Left lobe of liver (tissue), 2 donors: ENCODE measurements at regions not wholly inside any gene's neighbourhood (a gene's known extent, or its start where the extent isn't known, plus 50 kb on each side); places are given as distances from the start of the nearest gene placed in this dataset.

Source experiments
- ATAC-seq: fragments of 200-7000 bp; cut with Tn5 transposase; one replicate; pipeline ENCODE4 v1.9.1; 2020; ENCODE audit warnings: mild to moderate bottlenecking, moderate library complexity
- DNase-seq: peaks from one replicate; pipeline ENCODE4 v3.0.0-alpha.2; 2020; ENCODE audit warnings: low spot score
- donor health status: DM: no; HTN: no; CAD: no; lungs with moderate emphysema.
- donor health status: DM: no; HTN: yes; CAD: no.

- ATAC-seq (no peak), DNase-seq (no peak)
Observed at GRCh38 chr1:232483826-232484225, 146.1 kb downstream of the SIPA1L2 start.

- ATAC-seq = no peak
- no peak for DNase-seq
Observed at GRCh38 chr1:232481091-232481490, 148.8 kb downstream of the SIPA1L2 start.

DNA sequence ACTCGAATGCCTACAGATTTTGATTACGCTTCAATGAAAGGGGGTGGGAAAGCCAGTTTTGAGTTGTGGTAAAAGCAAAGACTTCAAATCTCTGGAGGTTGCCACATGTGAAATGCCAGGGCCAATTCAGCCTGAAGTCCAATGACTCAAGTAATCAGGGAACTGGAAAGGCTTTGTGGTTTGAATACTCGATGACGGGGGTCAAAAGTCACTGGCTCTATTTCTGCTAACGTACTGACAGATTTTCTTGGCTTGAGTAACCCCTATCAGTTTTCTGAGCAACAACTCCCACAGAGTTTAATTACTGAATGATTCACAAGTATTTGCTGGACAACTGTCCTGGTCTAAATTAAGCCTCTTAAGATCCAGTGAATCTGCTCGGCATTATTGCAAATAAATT is 152.2 kb downstream of the SIPA1L2 start:
- ATAC-seq = no peak
- no peak for DNase-seq

- ATAC-seq (no peak), DNase-seq (no peak)
Observed at GRCh38 chr1:232476538-232476950, 153.4 kb downstream of the SIPA1L2 start.

GRCh38 chr1:232474826-232475225 is 155.1 kb downstream of the SIPA1L2 start:
- DNase-seq = no peak
- ATAC-seq = no peak

GRCh38 chr1:232473900-232474299 is 156.0 kb downstream of the SIPA1L2 start:
- ATAC-seq (no peak), DNase-seq (no peak)

- DNase-seq (no peak), ATAC-seq (no peak)
Observed at GRCh38 chr1:232473324-232473723, 156.6 kb downstream of the SIPA1L2 start.

GRCh38 chr1:232472485-232473041 is 157.4 kb downstream of the SIPA1L2 start:
- no peak for ATAC-seq
- DNase-seq = no peak

GRCh38 chr1:232471250-232471649 is 158.7 kb downstream of the SIPA1L2 start:
- ATAC-seq (no peak), DNase-seq (no peak)

DNA sequence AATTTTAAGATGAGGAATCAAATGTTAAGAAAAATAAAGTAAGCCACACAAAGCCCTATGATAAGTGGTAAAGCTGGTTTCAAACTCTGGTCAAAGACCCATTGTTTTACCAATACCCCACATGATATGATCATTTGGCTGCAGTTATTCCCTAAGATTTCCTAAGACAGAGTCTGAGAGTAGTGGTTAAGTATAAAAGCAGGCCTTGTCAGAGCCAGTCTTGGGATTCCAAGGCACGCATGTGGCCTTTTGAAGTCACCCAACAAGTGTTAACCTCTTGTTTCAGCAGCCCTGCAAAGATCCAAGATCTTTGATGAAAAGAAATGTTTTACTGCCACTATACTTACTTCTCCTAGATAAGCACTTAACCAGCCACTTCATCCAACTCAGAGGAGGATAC is 159.2 kb downstream of the SIPA1L2 start:
- DNase-seq (no peak), ATAC-seq (no peak)

GRCh38 chr1:232468249-232468648 is 161.7 kb downstream of the SIPA1L2 start:
- DNase-seq (no peak), ATAC-seq (no peak)

DNA sequence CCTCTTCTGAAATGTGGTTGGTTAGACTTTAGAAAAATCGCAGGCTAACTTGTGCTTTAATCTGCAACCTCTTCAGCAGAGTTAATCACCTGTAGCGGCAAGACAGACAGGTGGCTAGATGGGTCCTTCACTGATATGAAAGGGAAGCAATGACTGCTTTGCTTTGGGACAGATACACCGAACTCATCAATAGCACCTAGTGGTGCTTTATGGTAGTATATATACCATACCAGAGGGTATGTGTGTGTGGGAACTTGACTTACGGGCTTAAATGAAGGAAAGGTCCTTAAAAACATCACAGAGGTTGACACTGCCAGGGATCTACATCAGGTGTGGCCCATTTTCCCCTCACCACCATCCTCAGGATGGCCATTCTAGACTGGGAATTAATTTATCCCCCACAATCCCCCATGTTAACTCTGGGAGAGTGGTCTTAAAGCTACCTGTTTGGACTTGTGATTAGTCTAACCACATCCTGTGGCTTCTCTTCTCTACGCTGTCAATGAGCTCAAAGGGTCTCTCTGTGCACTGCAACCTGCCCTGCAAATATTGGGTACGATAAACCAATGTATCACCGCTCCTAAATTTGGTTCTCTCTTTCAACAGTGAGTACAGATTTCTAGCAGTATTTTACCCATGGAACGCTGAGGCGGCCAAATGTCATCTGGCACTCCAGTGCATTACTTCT is 162.7 kb downstream of the SIPA1L2 start:
- DNase-seq = no peak
- no peak for ATAC-seq

- DNase-seq (no peak), ATAC-seq (no peak)
Observed at GRCh38 chr1:232464325-232464724, 165.6 kb downstream of the SIPA1L2 start.

GRCh38 chr1:232463225-232463624 is 166.7 kb downstream of the SIPA1L2 start:
- DNase-seq = no peak
- no peak for ATAC-seq

- DNase-seq = no peak
- ATAC-seq = no peak
Observed at GRCh38 chr1:232462213-232462612, 167.7 kb downstream of the SIPA1L2 start.

- ATAC-seq (no peak), DNase-seq (no peak)
Observed at GRCh38 chr1:232459826-232460225, 170.1 kb downstream of the SIPA1L2 start.

DNA sequence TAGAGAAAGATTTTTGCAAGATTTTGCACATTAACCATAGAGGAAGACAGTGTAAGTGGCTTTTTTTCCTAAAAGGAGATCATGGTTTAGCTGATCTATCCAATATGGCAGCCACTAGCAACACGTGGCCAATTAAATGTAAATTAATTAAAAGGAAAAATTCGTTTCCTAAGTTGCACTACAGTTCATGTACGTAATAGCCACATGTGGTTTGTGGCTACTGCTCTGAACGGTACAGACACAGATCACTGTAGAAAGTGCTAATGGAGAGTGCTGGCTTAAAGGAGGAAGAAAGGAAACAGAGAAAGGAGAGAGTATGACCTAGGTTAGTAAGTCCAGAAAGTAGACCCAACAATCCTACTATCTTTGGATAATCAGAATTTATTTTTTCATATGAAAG is 170.8 kb downstream of the SIPA1L2 start:
- DNase-seq (no peak), ATAC-seq (no peak)

GRCh38 chr1:232457595-232457994 is 172.3 kb downstream of the SIPA1L2 start:
- DNase-seq = no peak

GRCh38 chr1:232456714-232457113 is 173.2 kb downstream of the SIPA1L2 start:
- ATAC-seq (no peak), DNase-seq (no peak)

More at GRCh38 chr1:232457595-232457994, 172.3 kb downstream of the SIPA1L2 start:
- no peak for ATAC-seq

DNA sequence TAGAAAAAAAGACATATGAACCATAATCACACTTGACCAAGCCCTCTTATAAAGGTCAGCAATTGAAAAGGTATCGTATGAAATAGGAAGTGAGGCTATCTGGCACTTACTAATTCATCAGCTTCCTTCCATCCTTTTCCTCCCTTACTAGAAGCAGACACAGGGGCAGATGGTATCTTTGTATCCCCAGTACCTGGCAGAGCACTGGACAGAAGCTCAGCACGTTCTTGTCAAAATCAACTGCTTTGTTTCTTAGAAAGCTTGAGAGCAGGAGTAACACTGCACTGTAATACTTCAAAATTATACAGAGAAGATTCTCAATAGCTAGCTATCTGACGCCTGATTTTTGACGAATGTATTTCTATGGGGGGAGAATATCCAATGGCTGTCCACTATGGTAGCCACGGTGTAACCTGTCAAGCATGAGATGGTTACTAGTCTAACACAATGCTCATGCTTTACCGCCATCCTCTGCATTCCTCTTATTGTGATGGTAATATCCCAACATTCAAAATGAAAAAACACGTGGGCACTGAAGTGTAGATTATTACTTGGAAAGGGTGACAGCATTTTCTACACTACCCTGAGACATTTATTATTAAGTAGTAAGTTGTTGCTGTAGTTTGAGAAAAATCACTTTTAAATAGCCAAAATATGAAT is 175.6 kb downstream of the SIPA1L2 start:
- no peak for DNase-seq
- ATAC-seq = no peak

DNA sequence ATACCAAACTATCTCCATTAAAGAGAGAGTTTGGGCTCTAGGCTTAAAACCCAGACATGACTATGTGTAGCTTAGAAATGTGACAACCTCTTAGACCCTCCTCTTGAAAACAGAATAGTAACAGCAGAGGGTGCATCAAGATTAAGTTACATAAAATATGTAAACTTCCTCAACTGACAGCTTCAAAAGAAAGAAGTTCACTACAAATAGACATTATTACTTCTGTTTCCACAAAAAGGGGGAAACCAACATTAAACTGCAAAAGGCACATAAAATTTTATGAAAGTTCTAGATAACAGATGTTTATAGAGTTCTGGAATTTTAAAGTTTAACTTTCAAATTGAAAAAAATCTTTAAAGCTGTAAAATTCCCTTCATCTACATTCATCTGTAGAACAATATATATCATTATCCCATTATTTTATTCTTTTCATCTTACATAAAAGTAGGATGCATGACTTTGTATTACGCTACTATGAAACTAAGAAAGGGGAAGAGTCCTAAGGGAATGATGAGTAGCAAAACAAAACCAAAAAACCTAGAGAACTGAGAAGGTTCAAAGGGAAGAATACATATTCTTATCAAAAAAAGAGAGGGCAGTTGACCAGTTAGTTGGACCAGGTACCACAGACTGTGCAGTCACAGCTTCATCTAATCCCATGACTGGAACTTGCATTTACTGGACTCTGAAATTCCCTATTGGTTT is 177.0 kb downstream of the SIPA1L2 start:
- ATAC-seq = no peak

GRCh38 chr1:232452117-232452516 is 177.8 kb downstream of the SIPA1L2 start:
- no peak for DNase-seq
- no peak for ATAC-seq

More for the DNA sequence above, 177.0 kb downstream of the SIPA1L2 start:
- no peak for DNase-seq
